NCI-H187 treated with DMSO at 0.1 percent for 48 hours (cell line): ENCODE measurements at regions not wholly inside any gene's neighbourhood (a gene's known extent, or its start where the extent isn't known, plus 50 kb on each side); places are given as distances from the start of the nearest gene placed in this dataset.

Source experiments
- DNase-seq: peaks from one replicate; lab custom pipeline; 2025; lab: John Stamatoyannopoulos, UW

DNA sequence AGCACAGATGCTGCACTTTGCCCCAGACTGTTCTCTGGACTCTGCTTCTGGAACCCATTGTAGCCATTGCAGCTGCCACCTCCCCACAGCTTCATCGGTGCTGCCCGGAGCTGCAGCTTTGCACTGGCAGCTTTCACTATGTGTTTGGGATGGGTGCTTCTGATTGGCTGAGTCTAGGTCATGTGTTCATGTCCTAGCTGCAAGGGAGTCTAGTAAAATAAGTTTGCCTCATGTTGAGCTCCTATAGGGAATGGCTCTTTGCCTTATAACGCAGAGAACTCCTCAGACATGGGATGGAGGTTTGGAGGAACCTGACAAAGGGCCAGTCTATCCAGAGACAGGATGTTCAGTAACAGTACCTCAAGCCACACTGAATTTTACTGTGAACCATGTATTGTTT, 268.0 kb downstream of the BMP7 start:
- DNase-seq, result no peak

DNA sequence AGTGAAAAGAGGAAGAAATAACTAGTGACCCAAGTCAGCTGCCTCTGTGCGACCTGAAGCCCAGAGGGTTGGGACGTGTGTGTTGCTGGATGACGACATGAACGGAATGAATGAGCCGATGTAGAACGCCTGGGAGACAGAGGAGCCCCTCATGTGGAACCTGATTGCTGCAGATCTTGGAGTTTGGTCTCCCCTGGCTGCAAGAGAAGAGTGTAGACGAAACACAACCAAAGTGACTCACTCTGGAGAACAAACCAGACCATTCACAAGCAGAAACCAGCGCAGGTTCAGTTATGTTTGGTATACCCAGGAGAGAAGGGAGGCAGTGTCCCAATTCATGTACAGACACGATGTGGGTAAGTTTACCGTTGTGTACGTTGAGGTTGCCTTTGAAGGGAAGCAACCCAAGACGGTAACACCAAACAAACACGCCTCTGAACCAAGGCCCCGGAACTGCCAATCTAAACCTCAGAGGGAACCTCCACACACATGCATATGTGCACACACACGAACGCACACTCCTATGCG, 265.9 kb downstream of the BMP7 start:
- no peak for DNase-seq

DNA sequence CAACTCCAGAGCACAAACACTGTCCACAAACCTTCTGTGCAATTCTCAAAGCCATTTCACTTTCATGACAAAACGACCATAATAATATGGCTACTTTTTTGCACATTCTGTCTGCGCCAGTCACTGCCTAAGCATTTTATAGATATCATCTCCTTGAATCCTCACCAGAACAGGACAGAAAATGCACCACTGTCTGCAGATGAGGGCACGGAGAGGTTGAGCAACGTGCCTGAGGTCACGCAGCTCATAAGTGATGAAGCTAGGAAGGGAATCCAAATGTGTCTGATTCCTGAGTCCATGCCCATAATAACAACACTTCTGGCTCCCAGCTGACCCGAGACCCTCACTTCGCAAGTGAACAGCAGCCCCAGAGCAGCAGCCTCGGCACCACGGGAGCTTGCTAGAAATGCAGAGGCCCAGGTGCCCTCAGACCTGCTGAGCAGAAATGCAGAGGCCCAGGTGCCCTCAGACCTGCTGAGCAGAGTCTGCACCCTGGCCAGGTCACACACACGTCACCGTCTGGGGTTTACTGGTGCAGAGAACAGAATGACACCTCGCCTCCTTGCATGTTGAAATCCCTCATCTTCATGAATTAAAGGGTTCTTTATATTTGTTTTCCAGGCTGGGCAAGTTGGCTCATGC, 265.2 kb downstream of the BMP7 start:
- DNase-seq, result no peak

DNA sequence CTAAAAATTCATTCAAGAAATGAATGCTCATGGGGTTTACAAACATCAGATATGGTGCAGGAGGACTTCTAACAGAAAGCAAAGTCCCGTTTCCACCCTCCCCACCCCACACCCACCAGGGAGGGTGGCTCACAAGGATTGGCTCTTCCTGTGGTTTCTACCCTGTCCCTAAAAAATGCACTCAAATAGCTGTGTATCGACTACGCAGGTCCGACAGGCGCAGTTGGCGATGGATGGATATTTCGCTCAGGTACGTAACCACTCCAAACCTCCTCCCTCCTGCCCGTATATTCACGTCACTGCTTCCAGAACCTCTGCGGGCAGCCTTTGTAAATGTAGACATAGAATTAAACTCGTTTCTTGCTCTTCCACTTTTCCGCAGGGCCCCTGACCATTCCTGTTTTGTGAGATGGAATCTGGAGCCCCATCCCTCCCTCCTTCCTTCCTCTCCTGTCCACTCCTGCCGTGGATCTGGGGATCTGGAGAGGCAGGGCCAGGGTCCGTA, 264.3 kb downstream of the BMP7 start:
- DNase-seq, result no peak

DNA sequence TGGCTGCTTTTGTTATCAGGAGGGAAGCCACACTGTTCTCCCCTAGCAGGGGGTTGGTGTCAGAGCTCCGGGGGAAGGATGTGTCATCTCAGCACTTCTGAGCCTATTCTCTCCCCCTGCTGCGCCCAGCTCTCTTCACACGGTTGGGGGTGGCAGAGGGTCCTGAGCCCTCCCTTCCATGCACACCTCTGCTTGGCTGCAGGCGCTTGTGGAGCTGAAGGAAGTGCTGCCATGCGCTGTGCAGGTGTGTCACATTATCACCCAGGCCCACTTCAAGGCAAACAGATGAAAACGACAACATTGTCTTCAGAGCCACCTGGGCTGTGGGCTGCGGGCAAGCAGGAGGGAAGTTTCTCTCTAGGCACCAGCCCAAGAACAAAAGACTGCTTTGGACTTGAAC, 263.4 kb downstream of the BMP7 start:
- DNase-seq, result no peak

DNA sequence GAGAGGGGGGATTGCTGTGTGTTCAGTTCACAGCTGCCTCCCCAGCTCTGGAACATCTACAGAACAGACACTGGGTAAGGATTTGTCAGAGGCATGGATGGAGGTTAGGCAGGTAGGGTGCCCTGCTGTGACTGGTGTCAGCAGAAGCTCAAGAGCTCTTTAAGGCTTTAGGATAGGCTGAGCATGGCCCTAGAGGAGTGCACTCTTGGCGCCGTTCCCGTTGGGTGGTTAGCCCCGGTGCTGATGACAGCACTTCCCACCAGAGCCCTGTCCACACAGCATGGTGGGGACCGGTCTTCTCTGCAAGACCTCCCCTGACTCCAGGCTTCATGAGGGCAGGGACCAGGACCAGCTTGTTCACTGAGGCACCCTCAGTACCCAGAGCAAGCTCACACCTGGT, 262.0 kb downstream of the BMP7 start:
- DNase-seq, result peak; percentile 30

DNA sequence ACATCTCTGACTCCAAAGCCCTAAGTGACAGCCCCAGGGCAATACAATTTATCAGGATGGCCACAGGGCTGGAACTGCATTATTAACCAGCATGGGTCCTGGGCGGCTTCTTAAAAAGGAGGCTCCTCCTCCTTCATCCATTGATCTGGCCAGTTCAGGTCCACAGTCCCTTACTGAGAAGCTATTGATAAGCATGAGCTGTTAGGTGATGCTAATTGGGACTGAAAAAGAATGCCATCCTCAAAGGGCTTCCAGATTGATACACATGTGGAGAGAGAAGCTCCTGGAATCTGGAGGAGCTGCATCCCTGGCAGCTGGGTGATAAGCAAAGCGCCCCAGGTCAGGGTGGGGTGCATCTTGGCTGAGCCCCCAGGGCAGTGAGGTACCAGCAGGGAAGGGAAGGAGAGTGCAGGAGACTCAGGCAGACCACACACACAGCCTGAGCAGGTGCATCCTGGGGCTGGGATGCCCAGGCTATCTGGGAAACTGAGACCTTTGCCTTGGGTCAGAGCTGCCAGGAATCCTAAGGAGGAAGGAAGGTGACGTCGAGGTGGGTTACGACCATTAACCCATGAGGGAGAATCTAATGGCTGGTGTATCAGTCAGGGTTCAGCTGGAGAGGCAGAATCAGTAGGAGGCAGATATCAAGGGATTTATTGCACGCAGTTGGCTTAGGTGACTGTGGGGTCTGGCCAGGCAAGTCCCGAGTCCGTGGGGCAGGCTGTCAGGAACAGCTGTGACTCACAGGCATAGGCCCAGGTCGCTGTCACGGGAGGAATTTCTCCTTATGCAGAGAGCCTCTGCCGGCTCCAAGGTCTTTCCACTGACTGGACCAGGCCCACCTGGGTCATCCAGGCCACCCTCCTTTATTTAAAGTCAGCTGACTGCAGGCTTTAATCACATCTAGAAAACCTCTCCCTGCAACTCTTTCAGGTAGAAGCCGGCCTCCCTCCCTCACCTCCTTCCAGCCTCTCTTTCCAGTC, 261.2 kb downstream of the BMP7 start:
- DNase-seq, result no peak

DNA sequence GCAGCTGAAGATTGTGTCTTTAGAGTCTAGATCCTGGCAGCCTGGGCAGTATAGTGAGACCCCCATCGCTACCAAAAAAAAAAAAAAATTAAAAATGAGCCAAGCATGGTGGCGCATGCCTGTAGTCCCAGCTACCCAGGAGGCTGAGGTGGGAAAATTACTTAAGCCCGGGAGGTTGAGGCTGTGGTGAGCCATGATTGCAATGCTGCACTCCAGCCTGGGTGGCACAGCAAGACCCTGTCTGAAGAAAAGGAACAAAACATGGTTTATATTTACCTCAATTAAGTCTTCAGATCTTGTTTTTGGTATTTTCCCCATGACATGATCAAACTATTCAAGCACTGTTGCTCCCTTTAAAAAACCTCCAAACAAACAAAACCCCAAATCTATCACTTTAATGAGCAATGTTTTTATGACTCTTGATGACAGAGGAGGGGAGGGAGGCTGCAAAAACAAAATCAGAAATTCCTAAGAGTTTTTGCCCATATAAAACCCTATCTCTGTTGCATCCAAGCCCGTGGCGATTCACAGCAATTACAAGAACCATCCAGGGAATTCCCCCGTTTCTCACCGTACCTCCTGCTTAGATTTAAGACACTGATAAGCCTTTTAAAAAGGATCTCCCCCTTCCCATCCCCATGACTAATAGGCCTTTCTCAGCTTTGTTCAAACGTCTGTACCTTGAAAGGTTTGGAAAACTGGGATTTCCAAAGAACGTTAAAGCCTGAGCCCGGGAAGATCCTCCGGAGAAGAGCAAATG, 259.9 kb downstream of the BMP7 start:
- no peak for DNase-seq

DNA sequence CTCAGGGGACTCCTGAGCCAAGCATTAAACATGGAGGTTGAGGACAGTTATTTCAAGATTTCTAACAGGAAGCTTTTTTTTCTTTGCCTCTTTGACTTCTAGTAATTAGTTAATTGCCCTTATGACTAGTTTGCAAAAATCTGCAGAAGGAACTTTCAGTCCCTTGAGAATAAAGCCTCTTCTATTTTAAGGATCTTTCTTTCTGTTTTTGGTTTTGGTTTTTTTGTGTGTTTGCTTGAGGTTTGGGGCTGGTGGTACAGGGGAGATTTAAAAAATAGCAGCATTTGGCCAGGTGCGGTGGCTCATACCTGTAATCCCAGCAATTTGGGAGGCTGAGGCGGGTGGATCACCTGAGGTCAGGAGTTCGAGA, 259.3 kb downstream of the BMP7 start:
- DNase-seq, result no peak

DNA sequence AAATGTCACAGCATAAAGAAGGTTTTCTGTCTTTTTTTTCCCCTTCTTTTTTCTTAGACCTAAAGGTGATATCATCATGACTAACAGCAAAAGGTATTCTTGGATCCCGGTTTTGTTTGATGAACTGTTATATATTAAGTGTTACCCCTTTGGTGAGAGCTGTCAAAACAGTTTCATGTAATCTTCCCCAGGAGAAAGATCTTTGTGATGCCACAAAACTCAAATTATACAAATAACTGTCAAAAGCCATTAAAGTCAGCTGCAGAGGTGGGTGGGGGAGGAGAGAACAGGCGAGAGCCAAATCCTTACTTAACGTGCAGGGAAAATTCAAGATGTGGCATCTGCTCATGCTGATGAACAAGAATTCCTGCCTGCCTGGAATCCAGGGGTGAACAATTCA, 258.2 kb downstream of the BMP7 start:
- no peak for DNase-seq

DNA sequence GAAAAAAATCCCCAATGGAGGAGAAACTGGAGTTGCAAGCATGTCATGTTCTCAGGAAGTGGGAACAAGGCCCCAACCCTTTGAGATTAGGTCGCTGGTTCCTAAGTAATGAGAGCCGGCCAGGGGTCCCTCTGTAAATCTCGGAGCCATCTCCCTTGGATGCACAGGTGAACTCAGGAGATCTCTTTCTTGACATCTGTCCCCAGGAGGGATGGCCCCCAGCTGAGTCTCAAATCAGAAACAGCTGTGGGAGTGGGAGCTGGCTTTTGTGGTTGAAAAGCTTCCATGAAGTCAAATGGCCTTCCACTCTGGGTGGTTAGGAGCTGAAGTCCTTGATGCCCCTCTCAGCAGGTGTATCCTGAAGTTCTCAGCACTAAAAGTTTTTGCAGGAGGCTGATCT, 257.1 kb downstream of the BMP7 start:
- no peak for DNase-seq

DNA sequence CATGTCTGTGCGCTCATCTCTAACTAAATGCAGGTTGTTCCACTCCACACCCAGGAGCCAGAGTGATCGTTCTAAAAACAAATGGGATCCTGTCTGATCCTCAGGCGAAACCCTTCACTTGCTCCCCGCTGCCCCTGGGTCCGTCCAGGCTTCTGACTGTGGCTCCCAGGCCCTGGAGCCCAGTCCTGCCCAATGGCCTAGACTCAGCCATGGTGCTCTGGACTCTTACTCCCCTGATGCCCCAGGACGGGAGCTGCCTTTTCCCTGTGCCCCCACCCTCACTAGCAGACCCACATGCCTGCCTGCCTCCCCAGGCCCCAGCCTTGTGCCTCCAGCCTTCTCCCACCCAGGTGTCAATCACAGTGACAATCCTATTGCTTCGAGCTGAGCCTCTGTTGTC, 256.7 kb downstream of the BMP7 start:
- DNase-seq, result no peak

DNA sequence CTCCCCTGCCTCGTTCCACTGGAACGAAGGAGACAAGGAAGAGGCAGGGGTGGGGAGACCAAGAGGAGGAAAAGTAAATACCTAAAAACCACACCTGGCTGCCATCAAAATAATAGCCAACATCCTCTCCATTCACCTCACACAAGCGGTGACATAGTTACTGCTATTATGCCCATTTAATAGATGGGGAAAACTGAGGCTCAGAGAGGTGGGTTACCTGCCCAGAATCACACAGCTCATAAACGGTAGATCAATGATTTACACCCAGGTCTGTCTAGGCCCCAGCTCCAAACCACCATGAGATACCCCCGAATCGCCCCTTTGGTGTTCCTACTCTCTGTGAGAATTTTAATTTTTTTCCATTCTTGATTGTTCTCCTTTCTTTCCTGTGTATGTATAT, 253.8 kb downstream of the BMP7 start:
- DNase-seq, result no peak

DNA sequence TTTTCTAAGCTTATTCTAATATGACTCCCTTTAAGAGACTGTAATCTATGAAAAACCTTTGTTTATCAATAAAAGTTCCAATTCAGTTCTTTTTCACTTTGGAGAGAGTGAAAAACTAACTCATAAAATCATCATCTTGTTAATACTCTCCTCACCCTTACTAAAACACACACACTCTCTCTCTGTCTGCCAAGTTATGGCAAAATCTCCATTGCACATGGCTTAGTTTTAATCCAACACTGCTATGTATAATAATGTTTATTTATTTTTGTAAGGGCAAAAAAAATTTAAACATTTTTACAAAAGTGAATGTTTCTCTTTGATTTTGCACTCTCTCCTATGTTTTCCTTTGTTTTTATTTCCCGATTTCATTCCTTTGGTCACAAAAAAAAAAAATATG, 253.2 kb downstream of the BMP7 start:
- DNase-seq, result no peak

DNA sequence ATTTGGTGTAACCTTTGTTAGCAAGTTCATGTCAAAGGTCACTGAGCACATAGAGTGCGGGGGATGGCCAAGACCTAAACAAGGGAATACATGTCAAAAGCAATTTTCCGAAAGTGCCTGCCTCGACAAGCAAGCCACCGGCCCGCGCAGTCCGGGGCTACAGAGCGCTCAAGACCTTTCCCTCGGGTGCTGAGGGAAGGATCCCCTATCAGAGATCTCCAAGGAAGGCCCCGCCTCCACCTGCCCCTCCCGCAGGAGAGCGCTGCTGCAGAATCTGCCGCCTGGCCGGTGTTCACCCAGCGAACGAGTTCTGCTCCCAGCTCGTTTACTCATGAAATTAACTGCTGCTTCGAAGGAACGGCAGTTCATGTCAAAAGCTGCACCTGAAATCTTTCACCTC, 252.7 kb downstream of the BMP7 start:
- no peak for DNase-seq

DNA sequence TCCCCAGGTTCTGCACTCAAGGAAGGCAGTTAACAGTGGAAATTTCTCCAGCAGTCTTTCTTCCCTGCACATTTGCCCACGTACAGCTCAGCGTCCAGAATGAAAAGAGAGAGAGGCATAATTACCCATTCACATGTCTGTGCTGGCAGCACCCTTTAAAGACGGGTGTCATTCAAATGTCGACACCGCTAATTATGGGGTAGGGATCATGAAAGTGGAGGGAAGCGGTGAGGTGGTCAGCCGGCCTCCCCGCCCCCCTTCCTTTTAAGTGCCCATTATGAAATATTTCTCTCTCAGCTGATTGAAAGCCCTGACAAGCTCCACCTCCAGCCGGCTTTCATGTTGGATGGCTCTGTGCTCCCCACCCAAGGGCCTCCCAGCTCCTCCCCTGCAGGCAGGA, 246.1 kb downstream of the BMP7 start:
- no peak for DNase-seq

DNA sequence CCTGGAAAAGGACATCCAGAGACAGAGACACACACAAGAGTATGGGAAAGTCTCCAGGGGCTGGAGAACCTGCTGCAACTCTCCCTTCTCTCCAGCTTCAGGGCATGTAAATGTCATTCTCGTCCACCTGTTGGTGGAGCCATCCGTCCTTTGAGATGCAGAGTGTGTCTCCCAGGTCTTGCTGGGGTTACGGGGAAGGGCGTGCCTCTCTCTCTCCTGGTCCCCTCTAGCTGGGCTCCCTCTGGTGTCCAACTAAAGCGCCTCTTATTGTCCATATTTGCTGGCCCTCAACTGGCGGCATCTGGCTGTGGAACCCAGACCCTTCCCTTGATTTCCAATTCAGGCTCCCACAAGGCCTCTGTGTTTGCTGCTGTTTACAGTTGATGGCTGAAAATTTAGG, 244.1 kb downstream of the BMP7 start:
- DNase-seq, result no peak

DNA sequence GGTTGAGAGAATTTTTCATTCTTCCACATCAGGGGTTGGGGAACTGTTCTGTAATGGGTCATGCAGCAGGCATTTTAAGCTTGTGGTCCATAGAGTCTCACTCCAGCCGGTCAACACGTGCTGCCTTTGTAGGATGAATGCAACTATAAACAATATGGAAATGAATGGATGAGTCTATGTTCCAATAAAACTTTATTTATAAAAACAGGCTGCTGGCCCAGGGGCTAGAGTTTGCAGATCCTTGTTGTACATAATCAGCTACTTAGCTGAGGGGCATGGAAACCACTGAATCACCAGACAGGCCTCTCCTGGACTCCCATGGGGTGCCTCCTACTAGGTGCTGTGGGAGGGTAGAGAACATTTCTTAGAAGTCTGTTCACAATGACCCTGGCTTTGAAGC, 243.4 kb downstream of the BMP7 start:
- no peak for DNase-seq

DNA sequence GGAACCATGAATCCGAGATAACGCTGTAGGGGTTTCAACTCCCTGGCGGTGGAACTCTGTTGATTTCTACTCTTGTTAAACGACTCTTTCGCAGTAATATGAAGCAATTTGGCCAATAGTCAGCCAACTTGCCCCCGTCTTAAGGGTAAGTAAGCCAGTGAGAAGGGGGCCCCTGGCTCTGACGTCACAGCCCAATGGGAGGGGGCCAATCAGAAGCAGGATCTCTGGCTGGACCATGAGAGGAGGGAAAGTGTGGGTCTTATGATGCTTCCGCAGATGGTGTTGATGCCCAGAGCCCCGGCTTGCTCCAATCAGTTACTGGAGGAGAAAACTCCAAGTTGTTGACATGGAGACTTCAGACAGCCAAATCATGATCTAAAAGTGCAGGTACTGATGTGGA, 242.4 kb downstream of the BMP7 start:
- no peak for DNase-seq

DNA sequence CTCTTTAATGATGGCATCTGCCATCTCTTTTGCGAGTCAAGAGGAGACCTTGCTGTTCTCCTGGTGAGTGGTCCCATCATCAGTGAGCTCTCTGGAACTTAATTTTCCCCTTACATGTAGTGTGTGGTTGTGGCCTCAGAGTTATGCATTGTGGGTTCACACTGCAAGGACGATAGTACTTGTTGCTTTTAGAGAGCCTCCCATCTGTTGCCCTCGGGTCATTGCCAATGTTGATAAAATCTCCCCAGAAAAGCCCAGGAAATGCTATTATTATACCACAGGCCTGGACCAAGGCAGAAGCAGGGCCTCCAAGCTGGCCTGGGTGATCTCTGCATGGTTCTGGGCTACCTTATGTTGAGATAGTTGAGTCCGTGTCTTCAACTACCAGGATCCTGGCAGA, 241.6 kb downstream of the BMP7 start:
- DNase-seq, result no peak

DNA sequence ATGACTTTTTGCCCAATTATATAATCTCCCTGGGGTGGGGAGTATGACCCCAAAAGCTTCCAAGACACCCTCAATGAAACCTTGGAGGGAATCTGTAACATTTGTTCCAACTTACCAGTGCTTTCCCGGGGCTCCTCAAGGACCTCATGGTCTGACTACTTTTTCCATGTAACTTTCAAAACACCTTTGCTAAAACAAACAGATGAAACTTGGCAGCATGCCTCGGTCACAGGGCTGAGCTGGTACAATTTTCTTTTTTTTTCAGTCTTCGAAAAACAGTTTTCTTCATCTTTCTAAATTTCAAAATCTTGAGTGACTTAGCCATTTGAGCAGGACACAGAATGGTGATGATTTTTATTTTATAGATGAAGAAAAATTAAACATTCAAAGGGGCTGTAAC, 241.2 kb downstream of the BMP7 start:
- DNase-seq, result no peak

DNA sequence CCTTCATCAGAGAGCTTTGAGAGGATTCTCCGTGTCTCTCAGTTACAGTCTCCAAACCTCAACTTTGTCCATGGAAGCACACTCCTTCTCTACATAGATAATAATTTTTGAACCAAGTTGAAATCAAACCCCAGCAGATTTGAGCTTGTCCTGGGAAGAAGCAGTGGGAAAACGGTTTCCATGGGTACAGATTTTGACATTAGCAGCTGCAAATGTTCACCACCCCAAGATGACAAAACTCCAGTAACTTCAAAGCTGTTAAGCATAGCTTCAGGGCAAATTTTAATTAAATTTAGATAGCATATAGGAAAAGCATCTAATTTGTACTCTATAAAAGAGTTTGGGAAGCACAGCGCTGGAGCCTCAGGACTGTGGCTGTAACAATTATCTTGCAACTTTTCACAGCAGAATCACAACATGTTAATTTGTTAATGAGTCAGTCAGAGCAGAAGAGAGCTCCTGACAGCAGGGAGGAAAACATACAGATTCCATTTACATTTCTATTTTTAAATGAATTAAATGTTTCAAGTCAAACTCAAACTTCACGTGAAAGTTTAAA, 240.7 kb downstream of the BMP7 start:
- no peak for DNase-seq
